Progenitor cell of endocrine pancreas (in vitro differentiated cells): ENCODE measurements at regions not wholly inside any gene's neighbourhood (a gene's known extent, or its start where the extent isn't known, plus 50 kb on each side); places are given as distances from the start of the nearest gene placed in this dataset.

Source experiments
- DNase-seq: peaks from one replicate; pipeline ENCODE4 v3.0.0; 2021; ENCODE audit warnings: low spot score; ENCODE audit not compliant: unreplicated experiment
- H3K27ac Mint-ChIP-seq: 2 replicates; pipeline ENCODE4 v1.8.0; 2021; ENCODE audit warnings: mild to moderate bottlenecking, moderate library complexity, mixed read lengths
- H3K27me3 Mint-ChIP-seq: 2 replicates; pipeline ENCODE4 v1.8.0; 2021; ENCODE audit warnings: mixed read lengths
- H3K36me3 Mint-ChIP-seq: 2 replicates; pipeline ENCODE4 v1.8.0; 2022; ENCODE audit warnings: mixed read lengths; ENCODE audit not compliant: insufficient read depth
- H3K4me1 Mint-ChIP-seq: 2 replicates; pipeline ENCODE4 v1.8.0; 2021; ENCODE audit warnings: low read depth, mixed read lengths
- H3K4me3 Mint-ChIP-seq: 2 replicates; pipeline ENCODE4 v1.8.0; 2021; ENCODE audit warnings: low read depth, mild to moderate bottlenecking, moderate library complexity, mixed read lengths
- H3K9me3 Mint-ChIP-seq: 2 replicates; pipeline ENCODE4 v1.8.0; 2021; ENCODE audit warnings: low read depth, mixed read lengths
- TF ChIP-seq, protein P1 (sequence below): fragments of 200-600 bp; sonication (generic); IDR thresholded peaks from one replicate; pipeline ENCODE4 v1.5.0; 2021; ENCODE audit warnings: antibody characterized with exemption, mild to moderate bottlenecking; ENCODE audit not compliant: unreplicated experiment

DNA sequence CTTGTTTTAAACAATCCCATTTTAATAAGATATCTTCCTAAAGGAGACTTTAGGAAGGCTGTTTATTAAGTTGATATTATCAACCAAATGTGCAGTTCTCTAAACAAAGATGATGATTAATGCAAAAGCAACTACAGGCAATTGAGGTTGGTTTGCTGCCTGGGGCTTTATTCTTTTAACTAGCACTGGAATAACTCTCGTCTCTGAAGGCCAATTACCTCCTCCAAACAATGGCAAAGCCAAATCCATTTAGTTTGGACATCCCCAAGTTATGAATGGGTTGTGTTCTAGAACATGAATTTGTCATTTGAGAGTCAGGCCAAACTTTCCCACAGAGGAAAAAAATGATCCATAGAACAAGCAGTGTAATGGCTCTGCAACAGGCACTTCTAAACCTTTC, 114.1 kb downstream of the SLC16A9 start:
- no peaks in the 10 kb centered on the region for H3K36me3 Mint-ChIP-seq
- no peak overlapping the region for H3K27ac Mint-ChIP-seq

DNA sequence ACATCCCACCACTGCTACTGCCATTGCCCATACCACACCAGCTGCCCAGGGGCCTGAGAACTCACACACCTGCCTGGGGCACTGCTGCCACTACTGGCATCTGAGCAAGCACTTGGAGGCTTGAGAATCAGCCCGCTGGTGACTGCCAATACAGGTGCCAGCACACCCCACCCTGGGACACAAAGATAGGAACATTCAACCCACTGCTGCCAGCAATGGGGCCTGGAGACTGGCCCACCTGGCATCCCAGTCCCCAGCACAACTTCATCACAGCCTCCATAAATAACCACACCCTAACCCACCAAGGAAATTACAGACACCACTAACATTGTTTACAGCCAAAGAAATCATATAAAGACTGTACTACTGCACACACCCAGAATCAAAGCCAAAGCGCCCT, 115.9 kb downstream of the SLC16A9 start:
- DNase-seq = no peak
- Mint-ChIP-seq H3K4me1 (peaks cover 1% of the 10 kb centered on the region), H3K36me3 (no peaks in the 10 kb centered on the region), H3K27me3 (no peaks in the 10 kb centered on the region), H3K27ac (peak overlapping the region; percentile 9), H3K4me3 (no peak overlapping the region), H3K9me3 (no peaks in the 10 kb centered on the region)
- TF ChIP-seq, protein P1, sequence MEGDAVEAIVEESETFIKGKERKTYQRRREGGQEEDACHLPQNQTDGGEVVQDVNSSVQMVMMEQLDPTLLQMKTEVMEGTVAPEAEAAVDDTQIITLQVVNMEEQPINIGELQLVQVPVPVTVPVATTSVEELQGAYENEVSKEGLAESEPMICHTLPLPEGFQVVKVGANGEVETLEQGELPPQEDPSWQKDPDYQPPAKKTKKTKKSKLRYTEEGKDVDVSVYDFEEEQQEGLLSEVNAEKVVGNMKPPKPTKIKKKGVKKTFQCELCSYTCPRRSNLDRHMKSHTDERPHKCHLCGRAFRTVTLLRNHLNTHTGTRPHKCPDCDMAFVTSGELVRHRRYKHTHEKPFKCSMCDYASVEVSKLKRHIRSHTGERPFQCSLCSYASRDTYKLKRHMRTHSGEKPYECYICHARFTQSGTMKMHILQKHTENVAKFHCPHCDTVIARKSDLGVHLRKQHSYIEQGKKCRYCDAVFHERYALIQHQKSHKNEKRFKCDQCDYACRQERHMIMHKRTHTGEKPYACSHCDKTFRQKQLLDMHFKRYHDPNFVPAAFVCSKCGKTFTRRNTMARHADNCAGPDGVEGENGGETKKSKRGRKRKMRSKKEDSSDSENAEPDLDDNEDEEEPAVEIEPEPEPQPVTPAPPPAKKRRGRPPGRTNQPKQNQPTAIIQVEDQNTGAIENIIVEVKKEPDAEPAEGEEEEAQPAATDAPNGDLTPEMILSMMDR = no peak

More for the DNA sequence above, 114.1 kb downstream of the SLC16A9 start:
- Mint-ChIP-seq H3K9me3 (no peaks in the 10 kb centered on the region), H3K27me3 (no peaks in the 10 kb centered on the region), H3K4me3 (no peak overlapping the region), H3K4me1 (peaks cover 1% of the 10 kb centered on the region)
- DNase-seq = no peak
- TF ChIP-seq, protein P1 = no peak

DNA sequence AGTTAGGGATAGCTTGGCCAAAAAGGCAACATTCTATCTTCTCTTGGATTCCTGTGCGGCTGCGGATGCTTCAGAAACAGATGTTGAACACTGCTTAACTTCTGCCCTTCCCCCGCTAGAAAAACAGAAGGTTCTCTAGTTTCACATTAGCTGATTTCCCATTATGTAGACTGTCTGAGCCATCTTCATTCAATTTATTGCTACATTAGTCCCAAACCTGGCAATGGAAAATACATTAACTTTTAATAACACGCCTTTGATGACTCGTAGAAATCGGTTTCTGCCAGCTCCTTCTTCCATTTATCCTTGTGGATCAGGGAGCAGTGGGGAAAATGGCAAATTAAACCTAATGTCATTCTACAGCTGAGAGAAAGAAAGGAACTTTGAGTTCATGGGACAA, 119.9 kb downstream of the SLC16A9 start:
- Mint-ChIP-seq H3K27ac (no peak overlapping the region), H3K4me3 (no peak overlapping the region), H3K36me3 (no peaks in the 10 kb centered on the region), H3K27me3 (no peaks in the 10 kb centered on the region), H3K9me3 (no peaks in the 10 kb centered on the region), H3K4me1 (no peaks in the 10 kb centered on the region)
- no peak for DNase-seq
- TF ChIP-seq, protein P1 = no peak

DNA sequence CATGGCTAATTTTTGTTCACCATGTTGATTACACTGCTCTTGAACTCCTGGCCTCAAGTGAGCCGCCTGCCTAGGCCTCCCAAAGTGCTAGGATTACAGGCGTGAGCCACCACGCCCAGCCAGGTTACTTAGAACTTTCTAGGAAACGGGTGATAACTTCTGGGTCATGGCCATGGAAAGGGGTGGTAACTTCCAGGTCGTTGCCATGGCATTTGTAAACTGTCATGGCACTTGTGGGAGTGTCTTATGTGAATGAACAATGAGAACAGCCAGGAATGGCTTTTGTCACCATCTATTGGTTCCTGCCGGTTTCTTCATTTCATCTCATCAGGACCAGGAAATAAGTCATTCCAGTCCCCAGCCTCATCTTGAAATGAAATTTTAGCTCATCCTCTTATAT, 120.9 kb downstream of the SLC16A9 start:
- TF ChIP-seq, protein P1 = no peak
- Mint-ChIP-seq H3K27ac (no peak overlapping the region), H3K27me3 (no peaks in the 10 kb centered on the region), H3K9me3 (no peaks in the 10 kb centered on the region), H3K4me1 (no peaks in the 10 kb centered on the region), H3K4me3 (no peak overlapping the region), H3K36me3 (no peaks in the 10 kb centered on the region)
- no peak for DNase-seq

DNA sequence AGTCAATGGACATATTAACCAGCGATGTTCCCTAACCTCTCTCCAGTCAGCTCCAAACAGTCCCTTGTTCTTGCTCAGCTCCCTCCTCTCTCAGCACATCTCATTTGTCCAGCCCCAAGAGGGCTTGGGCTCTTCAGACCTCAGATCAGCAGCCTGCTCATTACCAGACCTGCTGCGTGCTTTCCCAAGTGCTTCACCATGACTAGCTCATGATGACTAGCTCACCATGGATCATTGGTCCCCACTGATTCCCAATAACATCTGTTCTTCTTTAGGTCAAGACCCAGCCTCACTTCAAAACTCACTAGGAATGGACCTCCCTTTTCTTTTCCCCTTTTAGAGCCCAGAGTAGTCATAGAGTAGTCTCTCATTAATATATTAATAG, 121.9 kb downstream of the SLC16A9 start:
- Mint-ChIP-seq H3K27ac (no peak overlapping the region), H3K9me3 (no peaks in the 10 kb centered on the region), H3K36me3 (no peaks in the 10 kb centered on the region), H3K4me1 (no peaks in the 10 kb centered on the region), H3K4me3 (no peak overlapping the region), H3K27me3 (no peaks in the 10 kb centered on the region)
- TF ChIP-seq, protein P1 = no peak
- DNase-seq = no peak
